Lower leg skin (tissue), 3 donors: ENCODE measurements at regions not wholly inside any gene's neighbourhood (a gene's known extent, or its start where the extent isn't known, plus 50 kb on each side); places are given as distances from the start of the nearest gene placed in this dataset.

Experiments
- CTCF ChIP-seq, 3 donors: fragments of 450-650 bp; IDR thresholded peaks; one replicate each; pipeline ENCODE4 v1.5.1; 2016; ENCODE audit warnings: antibody characterized with exemption in 3 of 3, mild to moderate bottlenecking in 3 of 3, moderate library complexity in 2 of 3
- POLR2A ChIP-seq, 2 donors: fragments of 450-650 bp; IDR thresholded peaks; one replicate each; pipeline ENCODE4 v1.6.1; 2016 to 2017; ENCODE audit warnings: antibody characterized with exemption in 2 of 2, mild to moderate bottlenecking in 1 of 2, moderate library complexity in 1 of 2

DNA sequence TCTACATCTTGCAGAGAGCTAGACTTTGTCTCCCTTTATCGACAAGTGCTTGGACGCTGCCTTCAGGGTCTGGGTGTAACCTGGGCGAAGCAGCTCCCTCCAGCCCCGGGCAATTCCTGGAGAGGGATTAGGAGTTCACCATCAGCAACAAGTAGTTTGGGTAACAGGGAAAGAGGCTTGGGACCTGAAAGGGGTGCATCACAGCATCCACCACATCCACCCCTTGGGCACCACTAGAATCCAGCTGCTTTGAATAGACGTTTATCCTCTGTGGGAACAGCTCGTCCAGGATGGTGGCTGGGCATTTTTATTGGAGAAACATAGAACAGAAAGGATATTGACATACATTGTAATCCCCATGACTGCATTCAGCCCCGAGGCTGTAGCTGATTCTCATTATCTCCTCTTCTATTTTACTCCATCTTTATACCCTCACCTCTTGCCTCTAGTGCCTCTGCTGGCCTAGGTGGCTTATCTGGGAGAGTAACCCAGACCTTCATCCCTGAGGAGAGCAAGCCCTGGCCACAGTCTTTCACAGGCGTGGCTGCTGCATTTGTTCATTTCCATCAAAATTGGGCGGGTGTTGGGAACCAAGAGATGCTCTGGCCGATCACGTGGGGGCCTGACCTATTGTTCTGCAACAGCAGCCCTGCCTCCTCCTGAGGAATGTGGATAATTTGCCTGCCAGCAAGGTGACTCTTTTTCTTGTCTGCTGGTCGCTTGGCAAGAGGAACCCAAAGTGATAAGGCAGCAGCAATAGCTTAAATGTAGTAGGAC, 109.2 kb upstream of the RALGAPA2 start:
- TF ChIP-seq CTCF (IDR thresholded peaks at IDR 0.05) (no peak), POLR2A (IDR thresholded peaks at IDR 0.05) (no peak)
